ENCODE measurements at regions not wholly inside any gene's neighbourhood (a gene's known extent, or its start where the extent isn't known, plus 50 kb on each side); places are given as distances from the start of the nearest gene placed in this dataset.

DNA sequence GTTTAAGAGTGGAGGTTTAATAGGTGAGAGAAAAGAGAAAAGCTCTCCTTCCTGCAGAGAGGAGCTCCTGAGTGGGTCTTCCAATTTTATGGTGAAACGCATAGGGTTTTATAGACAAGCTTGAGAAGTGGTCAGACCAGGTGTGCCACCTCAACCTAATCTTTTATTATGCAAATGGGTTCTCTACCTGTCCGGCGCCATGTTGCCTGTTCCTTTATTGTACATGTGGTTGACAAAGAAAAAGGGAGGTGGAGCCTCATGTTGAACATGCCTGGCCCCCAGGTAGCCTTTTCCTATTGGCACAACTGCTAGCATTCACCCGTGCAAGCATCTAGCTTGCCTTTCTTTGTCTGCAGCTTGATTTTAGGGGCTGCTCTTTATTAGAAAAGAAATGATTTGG is 115.9 kb upstream of the F13A1 start:
- Histone ChIP-seq H3K4me1 (ENCODE audit: control insufficient read depth in 2 of 2, insufficient read depth in 1 of 2, low read depth in 1 of 2, low read length in 2 of 2) (no peaks in the 10 kb centered on the region), H3K4me2 (ENCODE audit: insufficient read depth, low read length, poor library complexity, severe bottlenecking) (no peak overlapping the region), H3K79me1 (ENCODE audit: low read depth, low read length) (no peaks in the 10 kb centered on the region), H4K8ac (ENCODE audit: low read depth, low read length) (no peak overlapping the region), H2BK120ac (ENCODE audit: low read depth, low read length) (no peak overlapping the region), H3K36me3 (replicated peaks in 1 of 2; ENCODE audit: control insufficient read depth in 2 of 2, insufficient read depth in 2 of 2, low read length in 2 of 2) (no peaks in the 10 kb centered on the region), H3K4ac (ENCODE audit: low read length) (no peak overlapping the region), H2BK15ac (ENCODE audit: low read length) (no peak overlapping the region), H4K91ac (ENCODE audit: low read depth, low read length, poor library complexity) (no peak overlapping the region), H2AK5ac (ENCODE audit: low read depth, low read length) (no peak overlapping the region), H3K14ac (ENCODE audit: low read length) (no peak overlapping the region), H3K27ac (replicated peaks; ENCODE audit: low read length) (no peak overlapping the region), H3K9me3 (replicated peaks in 1 of 2; ENCODE audit: control insufficient read depth in 2 of 2, insufficient read depth in 1 of 2, low read depth in 1 of 2, low read length in 2 of 2) (no peaks in the 10 kb centered on the region), H3K4me3 (ENCODE audit: low read length in 2 of 2) (no peak overlapping the region), H2AFZ (ENCODE audit: low read length) (no peak overlapping the region), H2BK12ac (ENCODE audit: low read length) (no peak overlapping the region), H2BK5ac (ENCODE audit: low read length) (no peak overlapping the region), H3K18ac (ENCODE audit: low read length) (no peak overlapping the region), H3K9ac (ENCODE audit: low read depth, low read length, poor library complexity) (no peak overlapping the region), H3K23ac (ENCODE audit: low read depth, low read length, poor library complexity) (no peak overlapping the region), H3K27me3 (ENCODE audit: control insufficient read depth in 3 of 3, insufficient read depth in 3 of 3, low read depth in 1 of 3, low read length in 3 of 3) (no peaks in the 10 kb centered on the region)
- no CpG with 5 or more reads among the region's 4 CpGs for WGBS, 2 donors (ENCODE audit: extremely low coverage in 2 of 2, insufficient read length in 2 of 2, insufficient replicate concordance in 1 of 2)
- no peak for DNase-seq (ENCODE audit: low spot score)

DNA sequence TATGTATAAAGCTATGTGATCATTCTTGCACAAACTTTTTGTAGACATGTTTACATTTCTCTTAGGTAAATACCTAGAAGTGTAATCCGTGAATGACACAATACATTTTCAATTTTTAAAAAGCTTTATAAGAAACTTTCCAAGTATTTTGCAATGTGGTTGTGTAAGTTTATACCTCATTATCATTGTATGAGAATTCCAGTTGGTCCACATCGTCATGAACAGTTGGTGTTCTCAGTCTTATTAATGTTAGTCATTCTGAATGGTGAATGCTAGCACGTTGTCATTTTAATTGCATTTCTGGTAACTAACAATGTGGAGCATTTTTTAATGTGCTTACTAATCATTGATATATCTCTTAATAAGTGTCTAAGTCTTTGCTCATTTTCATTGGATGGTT is 116.5 kb upstream of the F13A1 start:
- Histone ChIP-seq H3K4ac (ENCODE audit: low read length) (no peak overlapping the region), H3K27ac (replicated peaks; ENCODE audit: low read length) (no peak overlapping the region), H3K9me3 (replicated peaks in 1 of 2; ENCODE audit: control insufficient read depth in 2 of 2, insufficient read depth in 1 of 2, low read depth in 1 of 2, low read length in 2 of 2) (no peaks in the 10 kb centered on the region), H3K4me2 (ENCODE audit: insufficient read depth, low read length, poor library complexity, severe bottlenecking) (no peak overlapping the region), H3K4me1 (ENCODE audit: control insufficient read depth in 2 of 2, insufficient read depth in 1 of 2, low read depth in 1 of 2, low read length in 2 of 2) (no peaks in the 10 kb centered on the region), H3K14ac (ENCODE audit: low read length) (no peak overlapping the region), H3K9ac (ENCODE audit: low read depth, low read length, poor library complexity) (no peak overlapping the region), H3K4me3 (ENCODE audit: low read length in 2 of 2) (no peak overlapping the region), H3K18ac (ENCODE audit: low read length) (no peak overlapping the region), H2AK5ac (ENCODE audit: low read depth, low read length) (no peak overlapping the region), H2BK15ac (ENCODE audit: low read length) (no peak overlapping the region), H3K36me3 (replicated peaks in 1 of 2; ENCODE audit: control insufficient read depth in 2 of 2, insufficient read depth in 2 of 2, low read length in 2 of 2) (no peaks in the 10 kb centered on the region), H2BK120ac (ENCODE audit: low read depth, low read length) (no peak overlapping the region), H2BK12ac (ENCODE audit: low read length) (no peak overlapping the region), H3K79me1 (ENCODE audit: low read depth, low read length) (no peaks in the 10 kb centered on the region), H2AFZ (ENCODE audit: low read length) (no peak overlapping the region), H3K23ac (ENCODE audit: low read depth, low read length, poor library complexity) (no peak overlapping the region), H4K91ac (ENCODE audit: low read depth, low read length, poor library complexity) (no peak overlapping the region), H4K8ac (ENCODE audit: low read depth, low read length) (no peak overlapping the region), H2BK5ac (ENCODE audit: low read length) (no peak overlapping the region), H3K27me3 (ENCODE audit: control insufficient read depth in 3 of 3, insufficient read depth in 3 of 3, low read depth in 1 of 3, low read length in 3 of 3) (no peaks in the 10 kb centered on the region)
- WGBS, 2 donors (ENCODE audit: extremely low coverage in 2 of 2, insufficient read length in 2 of 2, insufficient replicate concordance in 1 of 2) = no CpG with 5 or more reads among the region's 3 CpGs
- no peak for DNase-seq (ENCODE audit: low spot score)

DNA sequence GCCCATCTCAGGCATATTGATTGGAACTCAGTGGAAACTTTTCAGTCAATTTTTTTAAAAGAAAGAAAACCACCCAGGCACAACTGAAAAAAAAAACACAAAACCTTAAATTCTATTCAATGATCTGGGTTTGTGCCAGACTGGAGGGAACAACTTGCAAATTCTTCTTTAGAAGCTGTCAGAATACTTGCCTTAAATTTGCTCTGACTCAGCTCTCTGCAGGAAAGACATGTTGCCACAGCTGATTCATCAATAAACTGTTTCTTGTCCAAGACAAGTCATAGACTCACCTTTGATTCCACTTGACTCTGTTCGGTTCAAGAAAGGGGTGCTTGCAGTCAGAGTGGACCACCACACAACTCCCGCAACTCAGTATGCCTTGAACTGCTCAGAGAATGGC is 117.8 kb upstream of the F13A1 start:
- H3K79me1 ChIP-seq (ENCODE audit: low read depth, low read length) = no peaks in the 10 kb centered on the region
- no peak overlapping the region for H2BK5ac ChIP-seq (ENCODE audit: low read length)
- H3K4ac ChIP-seq (ENCODE audit: low read length) = no peak overlapping the region
- H2AFZ ChIP-seq (ENCODE audit: low read length) = no peak overlapping the region
- H2AK5ac ChIP-seq (ENCODE audit: low read depth, low read length) = no peak overlapping the region
- H3K14ac ChIP-seq (ENCODE audit: low read length) = no peak overlapping the region
- H3K9ac ChIP-seq (ENCODE audit: low read depth, low read length, poor library complexity) = no peak overlapping the region
- H3K4me2 ChIP-seq (ENCODE audit: insufficient read depth, low read length, poor library complexity, severe bottlenecking) = no peak overlapping the region
- H3K9me3 ChIP-seq (replicated peaks in 1 of 2; ENCODE audit: control insufficient read depth in 2 of 2, insufficient read depth in 1 of 2, low read depth in 1 of 2, low read length in 2 of 2) = no peaks in the 10 kb centered on the region
- H3K27me3 ChIP-seq (ENCODE audit: control insufficient read depth in 3 of 3, insufficient read depth in 3 of 3, low read depth in 1 of 3, low read length in 3 of 3) = no peaks in the 10 kb centered on the region
- H3K4me1 ChIP-seq (ENCODE audit: control insufficient read depth in 2 of 2, insufficient read depth in 1 of 2, low read depth in 1 of 2, low read length in 2 of 2) = no peaks in the 10 kb centered on the region
- H2BK120ac ChIP-seq (ENCODE audit: low read depth, low read length) = no peak overlapping the region
- H3K36me3 ChIP-seq (replicated peaks in 1 of 2; ENCODE audit: control insufficient read depth in 2 of 2, insufficient read depth in 2 of 2, low read length in 2 of 2) = no peaks in the 10 kb centered on the region
- WGBS, 2 donors (ENCODE audit: extremely low coverage in 2 of 2, insufficient read length in 2 of 2, insufficient replicate concordance in 1 of 2) = no CpG with 5 or more reads among the region's 2 CpGs
- H3K18ac ChIP-seq (ENCODE audit: low read length) = no peak overlapping the region
- no peak overlapping the region for H4K8ac ChIP-seq (ENCODE audit: low read depth, low read length)
- no peak for DNase-seq (ENCODE audit: low spot score)
- H3K23ac ChIP-seq (ENCODE audit: low read depth, low read length, poor library complexity) = no peak overlapping the region
- no peak overlapping the region for H3K27ac ChIP-seq (replicated peaks; ENCODE audit: low read length)
- no peak overlapping the region for H2BK15ac ChIP-seq (ENCODE audit: low read length)
- no peak overlapping the region for H3K4me3 ChIP-seq (ENCODE audit: low read length in 2 of 2)
- no peak overlapping the region for H2BK12ac ChIP-seq (ENCODE audit: low read length)
- no peak overlapping the region for H4K91ac ChIP-seq (ENCODE audit: low read depth, low read length, poor library complexity)

DNA sequence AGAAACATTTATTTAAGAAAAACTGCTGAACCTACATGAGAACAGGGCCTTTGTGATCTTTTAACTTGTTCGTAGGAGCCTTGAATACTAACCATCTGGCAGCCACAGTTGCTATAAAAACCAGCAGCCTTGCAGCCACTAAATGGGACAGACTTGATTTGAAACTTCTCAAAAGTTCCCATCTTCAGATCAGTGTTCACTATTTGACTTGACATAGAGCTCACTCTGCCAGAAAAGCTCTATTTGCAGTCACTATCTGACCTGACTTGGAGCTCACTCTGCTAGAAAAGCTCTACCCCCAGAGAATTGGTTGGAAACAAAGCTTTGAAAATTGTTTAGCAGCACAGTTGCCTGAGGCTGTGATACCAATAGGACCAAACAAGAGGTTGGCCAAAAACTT is 119.3 kb upstream of the F13A1 start:
- H2BK15ac ChIP-seq (ENCODE audit: low read length) = no peak overlapping the region
- WGBS, 2 donors (ENCODE audit: extremely low coverage in 2 of 2, insufficient read length in 2 of 2, insufficient replicate concordance in 1 of 2) = no CpG with 5 or more reads among the region's 1 CpG
- no peaks in the 10 kb centered on the region for H3K4me1 ChIP-seq (ENCODE audit: control insufficient read depth in 2 of 2, insufficient read depth in 1 of 2, low read depth in 1 of 2, low read length in 2 of 2)
- no peaks in the 10 kb centered on the region for H3K27me3 ChIP-seq (ENCODE audit: control insufficient read depth in 3 of 3, insufficient read depth in 3 of 3, low read depth in 1 of 3, low read length in 3 of 3)
- DNase-seq (ENCODE audit: low spot score) = no peak
- no peak overlapping the region for H2BK12ac ChIP-seq (ENCODE audit: low read length)
- H3K4me2 ChIP-seq (ENCODE audit: insufficient read depth, low read length, poor library complexity, severe bottlenecking) = no peak overlapping the region
- no peaks in the 10 kb centered on the region for H3K36me3 ChIP-seq (replicated peaks in 1 of 2; ENCODE audit: control insufficient read depth in 2 of 2, insufficient read depth in 2 of 2, low read length in 2 of 2)
- H3K9ac ChIP-seq (ENCODE audit: low read depth, low read length, poor library complexity) = no peak overlapping the region
- no peak overlapping the region for H2BK5ac ChIP-seq (ENCODE audit: low read length)
- H2AK5ac ChIP-seq (ENCODE audit: low read depth, low read length) = no peak overlapping the region
- H3K79me1 ChIP-seq (ENCODE audit: low read depth, low read length) = no peaks in the 10 kb centered on the region
- no peak overlapping the region for H3K4ac ChIP-seq (ENCODE audit: low read length)
- no peak overlapping the region for H4K8ac ChIP-seq (ENCODE audit: low read depth, low read length)
- no peak overlapping the region for H3K14ac ChIP-seq (ENCODE audit: low read length)
- H2BK120ac ChIP-seq (ENCODE audit: low read depth, low read length) = no peak overlapping the region
- H3K4me3 ChIP-seq (ENCODE audit: low read length in 2 of 2) = no peak overlapping the region
- no peak overlapping the region for H3K18ac ChIP-seq (ENCODE audit: low read length)
- H3K27ac ChIP-seq (replicated peaks; ENCODE audit: low read length) = no peak overlapping the region
- no peak overlapping the region for H2AFZ ChIP-seq (ENCODE audit: low read length)
- H3K23ac ChIP-seq (ENCODE audit: low read depth, low read length, poor library complexity) = no peak overlapping the region
- H3K9me3 ChIP-seq (replicated peaks in 1 of 2; ENCODE audit: control insufficient read depth in 2 of 2, insufficient read depth in 1 of 2, low read depth in 1 of 2, low read length in 2 of 2) = no peaks in the 10 kb centered on the region
- H4K91ac ChIP-seq (ENCODE audit: low read depth, low read length, poor library complexity) = no peak overlapping the region

All from neuronal stem cell (in vitro differentiated cells).